ENCODE measurements at regions not wholly inside any gene's neighbourhood (a gene's known extent, or its start where the extent isn't known, plus 50 kb on each side); places are given as distances from the start of the nearest gene placed in this dataset.

GRCh38 chr1:73821520-73821919 lies 376.5 kb downstream of the LRRIQ3 start:
- TF ChIP-seq CTCF (IDR thresholded peaks at IDR 0.05; ENCODE audit: low read length) (no peak), EZH2 (optimal IDR thresholded peaks at IDR 0.05; ENCODE audit: low read depth, low read length) (no peak), EZH2phosphoT487 (IDR thresholded peaks at IDR 0.05; ENCODE audit: low read length) (no peak)
